GM19239 (cell line): ENCODE measurements at regions not wholly inside any gene's neighbourhood (a gene's known extent, or its start where the extent isn't known, plus 50 kb on each side); places are given as distances from the start of the nearest gene placed in this dataset.
"Not testable (repeated sequence)": the region's sequence is repeated elsewhere in the genome, so short reads cannot be mapped to it uniquely, and the experiment has no call there.

Experiments used
- DNase-seq: peaks from one replicate; pipeline ENCODE4 v3.0.0; 2011; ENCODE audit warnings: low spot score; ENCODE audit not compliant: insufficient read length
- FAIRE-seq: peaks from 2 replicates; lab custom pipeline; 2011; peaks lifted over from hg19 to GRCh38; lab: Jason Lieb, UNC

DNA sequence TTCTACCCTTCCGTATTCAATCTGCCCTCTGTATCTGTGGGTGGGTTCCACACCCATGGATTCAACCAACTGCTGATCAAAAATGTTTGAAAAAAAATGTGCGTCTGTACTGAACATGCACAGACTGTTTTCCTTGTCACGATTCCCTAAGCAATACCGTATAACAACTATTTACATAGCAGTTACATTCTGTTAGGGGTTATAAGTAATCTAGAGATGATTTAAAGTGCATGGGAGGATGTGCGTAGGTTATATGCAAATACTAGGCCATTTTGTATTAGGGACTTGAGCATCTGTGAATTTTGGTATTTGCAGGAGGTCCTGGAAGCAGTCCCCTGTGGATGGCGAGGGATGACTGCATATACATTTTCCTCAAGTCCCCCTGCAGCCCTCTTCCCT is 486.9 kb downstream of the PREX1 start:
- FAIRE-seq (no peak), DNase-seq (no peak)

DNA sequence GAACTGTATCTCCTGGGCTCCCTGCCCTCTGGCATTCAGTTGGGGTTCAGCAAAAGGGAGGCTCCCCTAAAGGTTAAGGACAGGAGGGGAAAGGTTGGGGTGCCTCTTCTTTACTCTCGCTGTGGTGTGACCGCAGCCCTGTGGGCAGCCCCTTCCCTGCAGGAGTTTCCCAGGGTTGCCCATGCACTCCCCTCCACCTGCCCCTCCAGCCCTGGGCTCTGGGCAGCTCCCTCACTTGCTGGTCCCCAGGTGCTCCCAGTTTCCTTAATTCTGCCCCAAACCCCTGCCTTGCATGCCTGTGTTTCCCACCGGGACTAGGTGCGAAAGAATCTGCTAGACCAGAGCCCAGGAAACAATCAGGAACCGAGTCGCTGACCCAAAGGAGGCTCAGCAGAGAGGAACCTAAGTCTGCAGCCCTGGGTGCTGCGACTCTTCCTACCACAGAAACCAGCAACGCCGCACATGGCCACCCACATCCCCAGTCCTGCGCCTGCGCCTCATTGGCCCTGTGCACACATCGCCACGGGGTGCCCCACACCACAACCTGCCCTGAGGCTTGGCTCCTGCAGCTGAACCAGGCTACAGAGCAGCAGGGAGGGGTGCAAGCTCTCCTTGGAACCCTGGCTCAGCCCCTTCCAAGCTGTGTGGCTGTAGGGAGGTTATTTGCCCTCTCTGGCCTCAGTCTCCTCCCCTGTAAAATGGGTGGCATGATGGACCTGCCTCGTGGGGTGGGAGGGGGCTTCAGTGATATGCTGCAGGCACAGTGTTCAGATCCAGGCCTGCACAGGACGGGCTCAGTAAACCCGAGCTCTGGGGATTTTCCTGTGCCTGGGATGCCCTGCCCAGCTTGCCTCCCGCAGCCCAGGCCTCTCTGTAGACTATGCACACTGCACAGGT is 487.6 kb downstream of the PREX1 start:
- no peak for DNase-seq
- FAIRE-seq = no peak

DNA sequence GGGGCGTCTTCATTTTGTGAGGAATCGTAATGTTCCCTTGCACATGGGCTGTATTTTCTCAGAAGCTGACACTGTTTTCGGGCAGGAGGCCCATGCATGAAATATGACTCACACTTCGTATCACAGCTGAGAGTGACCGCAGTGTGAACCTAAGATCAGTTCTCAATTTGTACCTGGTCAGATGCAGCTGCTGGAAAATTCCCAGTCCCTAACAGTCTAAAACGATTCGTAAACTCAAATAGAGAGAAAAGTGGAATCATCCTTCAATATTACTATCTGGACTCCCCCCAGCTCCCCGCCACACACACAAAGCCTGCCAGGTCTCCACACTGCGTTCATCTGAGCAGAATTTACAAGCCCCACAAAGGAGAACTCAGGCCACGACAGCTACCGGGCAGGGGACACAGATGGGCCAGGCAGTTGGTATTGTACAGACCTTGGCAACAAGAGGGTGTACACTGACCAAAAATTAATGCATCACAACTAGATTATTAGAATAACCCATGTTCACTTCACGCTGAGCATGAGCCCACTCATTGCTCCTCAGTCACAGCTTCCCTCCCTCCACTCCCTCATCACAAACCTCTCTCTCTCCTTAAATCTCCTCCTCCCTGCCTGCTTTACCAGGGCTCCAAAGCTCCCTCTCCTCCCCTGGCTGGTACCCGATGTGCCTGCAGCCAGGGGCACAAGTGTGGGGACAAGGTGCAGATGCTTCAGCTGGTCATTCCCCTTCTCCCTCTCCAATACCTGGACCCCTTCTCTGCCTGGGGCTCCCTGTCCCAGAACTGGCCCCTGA is 488.4 kb downstream of the PREX1 start:
- DNase-seq (no peak), FAIRE-seq (peak; percentile 31)

DNA sequence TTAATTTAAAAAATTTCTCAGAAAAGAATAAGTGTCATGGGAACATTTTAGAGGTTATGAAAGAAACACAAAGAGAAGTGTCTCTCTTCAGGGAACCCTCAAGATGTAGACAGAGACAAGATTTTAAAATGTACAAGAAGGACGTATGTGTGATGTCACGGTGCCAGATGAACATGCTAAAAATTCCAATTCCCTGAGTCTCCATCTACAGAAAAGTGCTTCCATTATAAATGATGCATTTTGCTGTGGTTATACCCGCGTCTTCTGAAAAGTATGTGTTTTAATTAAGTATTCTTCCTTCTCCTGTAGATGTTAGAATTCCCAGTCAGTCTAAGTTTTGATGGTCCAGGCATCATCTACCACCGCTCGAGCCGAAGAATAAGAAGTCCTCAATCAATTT is 489.1 kb downstream of the PREX1 start:
- no peak for FAIRE-seq

GRCh38 chr20:48336597-48336996 is 491.2 kb downstream of the PREX1 start:
- DNase-seq (no peak), FAIRE-seq (no peak)

More for the DNA sequence above, 489.1 kb downstream of the PREX1 start:
- DNase-seq = no peak

- DNase-seq (no peak), FAIRE-seq (no peak)
Measured at GRCh38 chr20:48335308-48336050, 492.3 kb downstream of the PREX1 start.

DNA sequence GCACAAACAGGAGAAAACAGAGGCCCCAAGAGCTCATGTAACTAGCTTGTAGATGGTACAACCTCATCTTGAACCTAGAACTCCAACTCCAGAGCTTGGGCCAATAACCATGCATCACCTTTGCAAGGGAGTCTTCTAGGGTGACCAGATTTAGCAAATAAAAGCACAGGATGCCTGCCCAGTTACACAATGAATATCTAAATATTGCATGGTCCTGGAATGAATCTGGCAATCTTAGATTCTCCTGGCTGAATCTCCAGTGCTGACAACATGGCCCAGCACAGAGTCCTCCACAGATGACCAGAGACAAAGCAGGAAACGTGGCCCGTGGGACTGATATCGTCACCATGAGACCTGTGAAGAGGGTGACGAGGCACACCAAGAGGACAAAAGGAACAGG is 494.1 kb downstream of the PREX1 start:
- no peak for FAIRE-seq
- DNase-seq = no peak

- DNase-seq (no peak), FAIRE-seq (no peak)
Measured at GRCh38 chr20:48332555-48332954, 495.2 kb downstream of the PREX1 start.

- DNase-seq (no peak), FAIRE-seq (no peak)
Measured at GRCh38 chr20:48331518-48332286, 496.1 kb downstream of the PREX1 start.

DNA sequence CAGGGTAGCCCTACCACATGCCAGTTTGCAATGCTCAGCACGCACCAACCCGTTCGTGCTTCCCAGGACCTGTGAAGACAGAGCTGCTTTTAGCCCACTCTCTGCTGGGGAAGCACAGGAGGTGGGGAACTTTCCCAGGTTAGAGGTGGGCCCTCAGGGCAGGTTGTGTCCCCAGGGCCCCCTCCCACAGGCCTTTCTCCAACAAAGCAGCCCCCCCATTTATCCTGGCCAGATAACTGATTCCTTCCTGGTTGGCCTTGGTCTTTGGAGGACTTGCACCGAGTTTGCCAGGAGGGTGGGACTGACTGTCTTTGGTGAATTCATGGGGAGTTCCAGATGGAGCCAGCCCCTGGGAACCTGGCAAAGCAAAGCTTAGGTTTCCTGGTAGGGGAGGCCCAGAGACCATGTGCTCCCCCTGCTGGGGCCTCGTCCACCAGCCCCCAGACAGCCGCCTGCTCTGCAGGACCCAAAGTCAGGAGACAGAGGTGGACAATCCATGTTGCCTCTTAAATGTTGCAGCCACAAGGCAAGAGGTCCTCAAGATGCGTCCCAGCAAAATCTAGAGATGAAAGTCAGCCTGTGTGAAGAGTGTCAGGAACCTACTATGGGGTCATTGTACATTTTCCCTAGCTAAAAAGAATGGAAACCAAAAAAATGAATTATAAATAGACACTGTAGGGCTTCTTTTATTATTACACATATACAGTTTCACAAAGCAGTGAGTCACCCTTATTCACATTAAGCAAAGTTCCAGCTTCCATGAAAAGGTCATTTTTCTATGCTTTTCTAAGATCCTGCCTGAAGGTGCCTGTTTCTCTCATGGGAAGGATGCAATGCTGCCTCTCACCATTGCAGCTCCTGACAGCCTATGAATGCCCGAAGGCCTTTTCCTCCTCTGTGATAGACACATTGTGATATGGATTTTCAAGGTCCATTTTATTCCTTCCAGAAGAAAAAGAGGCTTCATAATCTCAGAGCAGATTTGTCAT is 497.8 kb downstream of the PREX1 start:
- no peak for DNase-seq
- FAIRE-seq = no peak

- FAIRE-seq (no peak), DNase-seq (no peak)
Measured at GRCh38 chr20:48329031-48329615, 498.7 kb downstream of the PREX1 start.

DNA sequence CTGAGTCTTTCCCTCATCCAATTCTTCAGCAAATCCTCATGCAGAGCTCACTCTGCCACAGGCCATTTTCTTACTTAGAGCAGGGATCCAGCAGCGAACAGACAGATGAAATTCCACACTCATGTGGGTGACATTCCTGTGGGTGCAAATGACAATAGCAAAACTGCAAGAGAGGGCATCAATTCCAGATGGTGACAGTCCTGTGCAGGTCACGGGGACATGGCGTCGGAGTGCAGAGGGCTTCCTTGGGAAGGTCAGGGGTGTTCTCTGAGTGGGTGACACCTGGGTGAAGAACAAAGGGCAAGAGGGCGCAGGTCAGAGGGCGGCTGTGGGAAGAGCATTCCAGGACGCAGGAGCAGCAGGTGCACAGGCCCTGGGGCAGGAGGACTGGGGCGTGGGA is 500.0 kb downstream of the PREX1 start:
- not testable (repeated sequence) for DNase-seq, FAIRE-seq

GRCh38 chr20:48326868-48327267 is 500.9 kb downstream of the PREX1 start:
- DNase-seq (no peak), FAIRE-seq (no peak)

- FAIRE-seq (no peak), DNase-seq (no peak)
Measured at GRCh38 chr20:48326434-48326691, 501.4 kb downstream of the PREX1 start.

- DNase-seq (no peak), FAIRE-seq (no peak)
Measured at GRCh38 chr20:48325656-48326433, 502.0 kb downstream of the PREX1 start.

DNA sequence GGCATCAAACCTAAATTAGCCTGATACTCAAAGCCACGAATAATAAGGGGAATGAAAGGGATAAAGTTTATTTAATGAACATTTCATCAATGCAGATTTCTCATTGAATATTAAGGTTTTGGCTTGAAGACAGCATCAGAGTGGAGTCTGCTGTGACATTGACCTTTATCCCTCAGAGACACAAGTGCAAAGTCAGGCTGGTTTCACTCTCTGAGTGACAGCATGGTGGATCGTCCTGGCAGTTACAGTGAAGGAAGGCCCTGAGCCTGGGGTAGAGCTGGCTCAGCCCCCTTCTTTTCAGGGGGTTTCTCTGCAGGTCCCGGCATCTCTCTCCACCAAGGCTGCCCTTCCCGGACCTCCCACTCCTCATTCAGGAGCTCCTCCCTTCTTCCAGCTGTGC is 503.1 kb downstream of the PREX1 start:
- FAIRE-seq (no peak), DNase-seq (no peak)

DNA sequence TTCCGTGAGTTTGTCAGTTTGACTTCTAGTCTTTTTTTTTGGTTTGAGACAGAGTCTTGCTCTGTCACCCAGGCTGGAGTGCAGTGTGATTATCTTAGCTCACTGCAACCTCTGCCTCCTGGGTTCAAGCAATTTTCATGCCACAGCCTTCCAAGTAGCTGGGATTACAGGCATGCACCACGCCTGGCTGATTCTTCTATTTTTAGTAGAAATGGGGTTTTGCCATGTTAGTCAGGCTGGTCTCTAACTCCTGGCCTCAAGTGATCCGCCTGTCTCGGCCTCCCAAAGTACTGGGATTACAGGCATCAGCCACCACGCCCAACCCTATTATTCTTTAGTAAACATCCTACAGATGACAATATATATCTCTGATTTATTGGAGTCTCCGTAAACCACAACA is 506.5 kb downstream of the PREX1 start:
- FAIRE-seq (no peak), DNase-seq (no peak)
